ENCODE measurements at regions not wholly inside any gene's neighbourhood (a gene's known extent, or its start where the extent isn't known, plus 50 kb on each side); places are given as distances from the start of the nearest gene placed in this dataset.

GRCh38 chr11:38543986-38544385, 1946.0 kb upstream of the RAG2 start:
- Mint-ChIP-seq H3K9me3 (no peaks in the 10 kb centered on the region), H3K27ac (no peak overlapping the region)

GRCh38 chr11:38543311-38543710, 1945.3 kb upstream of the RAG2 start:
- Mint-ChIP-seq H3K36me3 (no peaks in the 10 kb centered on the region), H3K27ac (no peak overlapping the region), H3K4me1 (ENCODE audit: unreplicated experiment) (no peaks in the 10 kb centered on the region), H3K4me3 (no peak overlapping the region), H3K27me3 (no peaks in the 10 kb centered on the region), H3K9me3 (no peaks in the 10 kb centered on the region)
- DNase-seq (ENCODE audit: extremely low spot score, unreplicated experiment) = no peak
- TF ChIP-seq, protein P1, sequence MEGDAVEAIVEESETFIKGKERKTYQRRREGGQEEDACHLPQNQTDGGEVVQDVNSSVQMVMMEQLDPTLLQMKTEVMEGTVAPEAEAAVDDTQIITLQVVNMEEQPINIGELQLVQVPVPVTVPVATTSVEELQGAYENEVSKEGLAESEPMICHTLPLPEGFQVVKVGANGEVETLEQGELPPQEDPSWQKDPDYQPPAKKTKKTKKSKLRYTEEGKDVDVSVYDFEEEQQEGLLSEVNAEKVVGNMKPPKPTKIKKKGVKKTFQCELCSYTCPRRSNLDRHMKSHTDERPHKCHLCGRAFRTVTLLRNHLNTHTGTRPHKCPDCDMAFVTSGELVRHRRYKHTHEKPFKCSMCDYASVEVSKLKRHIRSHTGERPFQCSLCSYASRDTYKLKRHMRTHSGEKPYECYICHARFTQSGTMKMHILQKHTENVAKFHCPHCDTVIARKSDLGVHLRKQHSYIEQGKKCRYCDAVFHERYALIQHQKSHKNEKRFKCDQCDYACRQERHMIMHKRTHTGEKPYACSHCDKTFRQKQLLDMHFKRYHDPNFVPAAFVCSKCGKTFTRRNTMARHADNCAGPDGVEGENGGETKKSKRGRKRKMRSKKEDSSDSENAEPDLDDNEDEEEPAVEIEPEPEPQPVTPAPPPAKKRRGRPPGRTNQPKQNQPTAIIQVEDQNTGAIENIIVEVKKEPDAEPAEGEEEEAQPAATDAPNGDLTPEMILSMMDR (conservative IDR thresholded peaks at IDR 0.05) = no peak

More at GRCh38 chr11:38543986-38544385, 1946.0 kb upstream of the RAG2 start:
- Mint-ChIP-seq H3K4me1 (ENCODE audit: unreplicated experiment) (no peaks in the 10 kb centered on the region), H3K36me3 (no peaks in the 10 kb centered on the region), H3K27me3 (no peaks in the 10 kb centered on the region), H3K4me3 (no peak overlapping the region)
- TF ChIP-seq, protein P1 (conservative IDR thresholded peaks at IDR 0.05) = no peak
- DNase-seq (ENCODE audit: extremely low spot score, unreplicated experiment) = no peak

- Mint-ChIP-seq H3K27me3 (no peaks in the 10 kb centered on the region), H3K27ac (no peak overlapping the region), H3K4me1 (ENCODE audit: unreplicated experiment) (no peaks in the 10 kb centered on the region), H3K9me3 (no peaks in the 10 kb centered on the region), H3K36me3 (no peaks in the 10 kb centered on the region), H3K4me3 (no peak overlapping the region)
- DNase-seq (ENCODE audit: extremely low spot score, unreplicated experiment) = no peak
- TF ChIP-seq, protein P1 (conservative IDR thresholded peaks at IDR 0.05) = no peak
Measured at GRCh38 chr11:38538866-38539680, 1941.0 kb upstream of the RAG2 start.

GRCh38 chr11:38530226-38530625, 1932.2 kb upstream of the RAG2 start:
- Mint-ChIP-seq H3K27ac (no peak overlapping the region), H3K36me3 (no peaks in the 10 kb centered on the region), H3K27me3 (no peaks in the 10 kb centered on the region), H3K9me3 (peaks cover 2% of the 10 kb centered on the region), H3K4me3 (no peak overlapping the region), H3K4me1 (ENCODE audit: unreplicated experiment) (no peaks in the 10 kb centered on the region)
- DNase-seq (ENCODE audit: extremely low spot score, unreplicated experiment) = no peak
- TF ChIP-seq, protein P1 (conservative IDR thresholded peaks at IDR 0.05) = no peak

DNA sequence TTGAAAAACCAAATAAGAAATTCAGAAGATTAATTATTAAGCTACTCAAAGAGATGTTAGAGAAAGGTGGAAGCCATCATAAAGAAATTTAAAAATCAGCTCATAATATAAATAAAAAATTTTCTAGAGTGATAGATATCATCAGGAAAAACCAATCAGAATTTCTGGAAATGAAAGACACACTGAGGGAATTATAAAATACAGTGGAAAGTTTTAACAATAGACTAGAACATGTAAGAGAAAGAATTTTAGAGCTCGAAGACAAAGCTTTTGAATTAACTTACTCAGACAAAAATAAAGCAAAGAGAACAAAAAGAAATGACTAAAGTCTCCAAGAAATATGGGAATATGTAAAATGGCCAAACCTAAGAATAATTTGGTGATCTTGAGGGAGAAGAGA, 1926.9 kb upstream of the RAG2 start:
- H3K27ac Mint-ChIP-seq = no peak overlapping the region
- H3K9me3 Mint-ChIP-seq = peaks cover 10% of the 10 kb centered on the region
- H3K4me3 Mint-ChIP-seq = no peak overlapping the region

More for the DNA sequence above, 1926.9 kb upstream of the RAG2 start:
- Mint-ChIP-seq H3K27me3 (no peaks in the 10 kb centered on the region), H3K4me1 (ENCODE audit: unreplicated experiment) (no peaks in the 10 kb centered on the region), H3K36me3 (no peaks in the 10 kb centered on the region)
- TF ChIP-seq, protein P1 (conservative IDR thresholded peaks at IDR 0.05) = no peak
- no peak for DNase-seq (ENCODE audit: extremely low spot score, unreplicated experiment)
